ENCODE measurements at regions not wholly inside any gene's neighbourhood (a gene's known extent, or its start where the extent isn't known, plus 50 kb on each side); places are given as distances from the start of the nearest gene placed in this dataset.

DNA sequence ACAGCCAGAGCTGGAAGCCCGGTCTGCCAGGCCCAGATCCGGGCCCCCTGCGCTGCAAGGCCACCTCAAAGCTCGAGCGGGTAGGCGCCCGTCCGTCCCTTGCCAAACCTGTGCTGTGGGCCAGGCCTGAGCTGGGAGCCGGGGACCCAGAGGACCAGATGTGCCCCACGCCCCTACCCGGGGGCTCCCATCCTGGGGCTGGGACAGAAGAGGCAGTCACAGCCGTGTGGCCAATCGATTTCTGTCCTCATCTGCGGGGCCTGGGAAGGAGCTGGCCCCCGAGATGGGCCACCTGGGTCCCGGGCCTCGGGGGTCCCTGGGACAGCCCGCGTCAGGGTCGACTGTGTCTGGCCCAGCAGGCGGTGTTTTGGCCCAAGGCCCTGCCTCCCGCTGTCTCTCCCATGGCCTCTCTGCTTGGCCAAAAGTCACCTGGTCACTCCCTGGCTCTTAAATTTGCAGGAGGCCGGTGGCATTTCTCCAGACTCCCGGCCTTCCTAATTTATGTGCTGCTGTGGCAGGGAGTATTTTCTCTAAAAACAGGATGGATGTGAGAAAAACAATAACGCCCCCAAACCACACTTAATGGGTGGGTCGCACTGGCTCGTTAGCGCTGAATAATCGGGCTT lies 63.8 kb downstream of the UNCX start:
- no peak overlapping the region for H3K4me3 Mint-ChIP-seq

DNA sequence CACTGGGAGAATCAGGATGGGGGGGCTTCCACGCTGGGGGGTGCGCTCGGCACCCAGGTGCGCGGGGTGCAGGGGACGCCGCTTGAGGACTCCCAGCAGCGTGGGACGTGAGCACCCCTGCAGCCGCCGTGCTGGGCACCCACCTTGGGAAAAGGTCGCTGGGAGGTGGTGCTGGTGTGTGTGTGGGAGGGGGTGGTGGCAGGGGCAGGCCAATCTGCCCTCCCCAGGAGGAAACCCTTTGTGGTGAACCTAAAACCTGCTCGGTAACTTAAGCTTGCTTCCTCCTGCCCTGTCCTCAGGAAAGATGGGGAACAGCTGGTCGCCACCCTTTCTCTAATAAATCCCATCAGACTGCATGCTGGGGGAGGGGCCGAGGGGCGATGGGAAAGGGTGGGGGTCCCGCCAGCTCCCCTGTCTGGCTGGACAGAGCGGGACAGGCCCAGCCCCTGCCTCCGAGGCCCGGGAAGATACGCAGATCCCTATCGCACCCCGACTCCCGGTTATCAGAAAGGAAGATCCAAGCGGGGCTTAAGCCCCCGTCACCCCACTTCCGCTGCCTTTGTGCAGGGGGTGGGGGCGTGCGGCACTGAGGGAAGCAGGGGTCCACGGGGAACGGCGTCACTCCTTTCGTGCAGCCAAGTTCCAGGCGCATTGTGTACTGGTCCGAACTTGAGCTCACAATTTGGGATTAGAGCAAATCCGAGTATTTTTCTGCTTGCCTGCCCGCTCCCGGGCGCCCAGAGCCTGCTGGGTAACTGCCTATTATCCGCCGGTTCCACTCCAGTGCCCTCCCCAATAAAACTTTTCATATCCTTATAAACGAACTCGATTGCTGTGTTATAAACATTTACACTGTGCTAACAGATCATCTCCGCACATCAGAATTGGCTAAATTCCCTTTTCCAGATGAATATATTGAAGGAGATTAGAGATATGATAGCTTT lies 64.6 kb downstream of the UNCX start:
- TF ChIP-seq, protein P1, sequence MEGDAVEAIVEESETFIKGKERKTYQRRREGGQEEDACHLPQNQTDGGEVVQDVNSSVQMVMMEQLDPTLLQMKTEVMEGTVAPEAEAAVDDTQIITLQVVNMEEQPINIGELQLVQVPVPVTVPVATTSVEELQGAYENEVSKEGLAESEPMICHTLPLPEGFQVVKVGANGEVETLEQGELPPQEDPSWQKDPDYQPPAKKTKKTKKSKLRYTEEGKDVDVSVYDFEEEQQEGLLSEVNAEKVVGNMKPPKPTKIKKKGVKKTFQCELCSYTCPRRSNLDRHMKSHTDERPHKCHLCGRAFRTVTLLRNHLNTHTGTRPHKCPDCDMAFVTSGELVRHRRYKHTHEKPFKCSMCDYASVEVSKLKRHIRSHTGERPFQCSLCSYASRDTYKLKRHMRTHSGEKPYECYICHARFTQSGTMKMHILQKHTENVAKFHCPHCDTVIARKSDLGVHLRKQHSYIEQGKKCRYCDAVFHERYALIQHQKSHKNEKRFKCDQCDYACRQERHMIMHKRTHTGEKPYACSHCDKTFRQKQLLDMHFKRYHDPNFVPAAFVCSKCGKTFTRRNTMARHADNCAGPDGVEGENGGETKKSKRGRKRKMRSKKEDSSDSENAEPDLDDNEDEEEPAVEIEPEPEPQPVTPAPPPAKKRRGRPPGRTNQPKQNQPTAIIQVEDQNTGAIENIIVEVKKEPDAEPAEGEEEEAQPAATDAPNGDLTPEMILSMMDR (conservative IDR thresholded peaks at IDR 0.05), result no peak
- no peak overlapping the region for H3K4me3 Mint-ChIP-seq
- Histone ChIP-seq H3K9ac (ENCODE audit: extremely low read depth, low read length, poor library complexity, severe bottlenecking) (no peak overlapping the region), H3K4me3 (ENCODE audit: low read length) (no peak overlapping the region), H3K27me3 (ENCODE audit: control insufficient read depth, insufficient read depth, low read length, poor library complexity, severe bottlenecking) (no peaks in the 10 kb centered on the region), H3K27ac (ENCODE audit: low read depth, low read length) (no peak overlapping the region), H3K9me3 (ENCODE audit: control insufficient read depth, low read length) (no peaks in the 10 kb centered on the region), H3K36me3 (ENCODE audit: control insufficient read depth, insufficient read depth, low read length) (no peaks in the 10 kb centered on the region), H3K4me1 (ENCODE audit: control insufficient read depth, insufficient read depth, low read length) (no peaks in the 10 kb centered on the region)
- 90 to 92% methylated on average over 26 to 44 of the region's 44 CpGs for WGBS, 2 experiments (ENCODE audit: insufficient coverage in 1 of 2, insufficient read length in 1 of 2)
- H3K27me3 Mint-ChIP-seq (ENCODE audit: insufficient read depth), result peaks cover under 1% of the 10 kb centered on the region
- no peaks in the 10 kb centered on the region for H3K9me3 Mint-ChIP-seq
- peak; percentile 47 for DNase-seq
- H3K36me3 Mint-ChIP-seq (ENCODE audit: low read depth), result no peaks in the 10 kb centered on the region
- peaks cover 3% of the 10 kb centered on the region for H3K4me1 Mint-ChIP-seq
- H3K27ac Mint-ChIP-seq, result no peak overlapping the region

More for the DNA sequence above, 63.8 kb downstream of the UNCX start:
- H3K4me1 ChIP-seq (ENCODE audit: control insufficient read depth, insufficient read depth, low read length), result no peaks in the 10 kb centered on the region
- Mint-ChIP-seq H3K9me3 (no peaks in the 10 kb centered on the region), H3K27me3 (ENCODE audit: insufficient read depth) (peaks cover 2% of the 10 kb centered on the region), H3K27ac (no peak overlapping the region), H3K36me3 (ENCODE audit: low read depth) (no peaks in the 10 kb centered on the region), H3K4me1 (peaks cover 3% of the 10 kb centered on the region)
- H3K36me3 ChIP-seq (ENCODE audit: control insufficient read depth, insufficient read depth, low read length), result no peaks in the 10 kb centered on the region
- no peak overlapping the region for H3K4me3 ChIP-seq (ENCODE audit: low read length)
- H3K9ac ChIP-seq (ENCODE audit: extremely low read depth, low read length, poor library complexity, severe bottlenecking), result no peak overlapping the region
- WGBS, 2 experiments (ENCODE audit: insufficient coverage in 1 of 2, insufficient read length in 1 of 2), result 86 to 89% methylated on average over 11 to 29 of the region's 29 CpGs
- H3K27ac ChIP-seq (ENCODE audit: low read depth, low read length), result no peak overlapping the region
- DNase-seq, result no peak
- no peaks in the 10 kb centered on the region for H3K9me3 ChIP-seq (ENCODE audit: control insufficient read depth, low read length)
- peaks cover 4% of the 10 kb centered on the region for H3K27me3 ChIP-seq (ENCODE audit: control insufficient read depth, insufficient read depth, low read length, poor library complexity, severe bottlenecking)
- TF ChIP-seq, protein P1 (conservative IDR thresholded peaks at IDR 0.05), result no peak

DNA sequence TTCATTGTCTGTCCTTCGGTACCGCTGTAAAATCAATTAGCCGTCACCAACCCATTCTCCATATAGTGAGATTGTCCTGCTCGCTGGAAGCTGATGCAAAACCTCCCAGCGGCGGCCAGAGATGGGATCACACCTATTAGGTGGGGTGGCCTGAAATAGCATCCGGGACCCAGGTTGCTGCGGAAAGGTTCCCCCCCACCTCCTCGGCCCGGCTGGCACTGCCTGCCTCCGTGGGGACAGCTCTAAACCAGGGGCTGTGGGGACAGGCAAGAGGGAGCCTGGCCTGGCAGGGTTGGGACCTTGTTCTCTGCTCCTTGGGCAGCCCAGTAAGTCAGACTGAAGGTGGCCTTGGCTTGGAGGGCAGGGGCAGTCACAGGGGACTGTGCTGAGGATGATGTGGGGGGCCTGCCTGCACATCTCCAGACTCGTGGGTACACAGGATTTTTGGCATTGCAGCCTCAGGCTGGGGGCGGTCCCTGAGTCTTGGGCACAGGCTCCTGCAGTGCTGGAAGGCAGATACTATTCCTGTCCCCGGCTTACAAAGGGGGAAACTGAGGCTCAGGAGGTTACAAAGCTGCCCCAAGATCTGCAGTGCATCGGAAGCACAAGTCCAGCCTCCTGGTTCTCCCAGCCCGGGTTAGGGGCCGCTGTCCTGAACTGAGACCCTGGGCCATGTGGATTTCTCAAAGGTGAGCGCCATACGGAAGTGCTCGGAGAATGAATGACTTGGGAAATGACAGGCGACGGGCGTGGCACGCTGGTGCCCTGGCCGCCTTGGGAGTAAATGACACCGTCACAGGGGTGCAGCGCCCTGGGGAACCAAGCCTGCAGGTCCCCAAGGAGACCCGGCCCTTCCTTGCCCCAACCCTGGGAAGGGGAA lies 65.6 kb downstream of the UNCX start:
- TF ChIP-seq, protein P1 (conservative IDR thresholded peaks at IDR 0.05), result no peak
- 90 to 94% methylated on average over 19 to 28 of the region's 28 CpGs for WGBS, 2 experiments (ENCODE audit: insufficient coverage in 1 of 2, insufficient read length in 1 of 2)
- no peak overlapping the region for H3K9ac ChIP-seq (ENCODE audit: extremely low read depth, low read length, poor library complexity, severe bottlenecking)
- no peak overlapping the region for H3K4me3 ChIP-seq (ENCODE audit: low read length)
- H3K27ac Mint-ChIP-seq, result no peak overlapping the region
- no peaks in the 10 kb centered on the region for H3K9me3 Mint-ChIP-seq
- no peak overlapping the region for H3K27ac ChIP-seq (ENCODE audit: low read depth, low read length)
- H3K4me3 Mint-ChIP-seq, result no peak overlapping the region
- peak; percentile 42 for DNase-seq
- H3K27me3 ChIP-seq (ENCODE audit: control insufficient read depth, insufficient read depth, low read length, poor library complexity, severe bottlenecking), result no peaks in the 10 kb centered on the region
- no peaks in the 10 kb centered on the region for H3K36me3 ChIP-seq (ENCODE audit: control insufficient read depth, insufficient read depth, low read length)
- H3K36me3 Mint-ChIP-seq (ENCODE audit: low read depth), result no peaks in the 10 kb centered on the region
- no peaks in the 10 kb centered on the region for H3K9me3 ChIP-seq (ENCODE audit: control insufficient read depth, low read length)
- H3K4me1 Mint-ChIP-seq, result peaks cover 3% of the 10 kb centered on the region
- no peaks in the 10 kb centered on the region for H3K27me3 Mint-ChIP-seq (ENCODE audit: insufficient read depth)
- H3K4me1 ChIP-seq (ENCODE audit: control insufficient read depth, insufficient read depth, low read length), result no peaks in the 10 kb centered on the region

All from endodermal cell (in vitro differentiated cells).